RCC 7860 (cell line): ENCODE measurements at regions not wholly inside any gene's neighbourhood (a gene's known extent, or its start where the extent isn't known, plus 50 kb on each side); places are given as distances from the start of the nearest gene placed in this dataset.
"Not testable (repeated sequence)": the region's sequence is repeated elsewhere in the genome, so short reads cannot be mapped to it uniquely, and the experiment has no call there.

Experiments used
- DNase-seq: peaks from one replicate; pipeline ENCODE4 v3.0.0-alpha.2; 2015; ENCODE audit warnings: low spot score
- FAIRE-seq: peaks from 2 replicates; lab custom pipeline; 2012; peaks lifted over from hg19 to GRCh38; lab: Jason Lieb, UNC

- no peak for FAIRE-seq
- no peak for DNase-seq
These were observed 51.3 kb upstream of the BOD1 start for GRCh38 chr5:173667702-173668101.

GRCh38 chr5:173668245-173668800, 51.9 kb upstream of the BOD1 start:
- FAIRE-seq = no peak
- no peak for DNase-seq

- FAIRE-seq = no peak
These were observed 52.5 kb upstream of the BOD1 start for GRCh38 chr5:173668910-173669309.

GRCh38 chr5:173669483-173669882, 53.0 kb upstream of the BOD1 start:
- no peak for FAIRE-seq
- no peak for DNase-seq

More at GRCh38 chr5:173668910-173669309, 52.5 kb upstream of the BOD1 start:
- DNase-seq = no peak

- FAIRE-seq (no peak), DNase-seq (no peak)
These were observed 53.7 kb upstream of the BOD1 start for GRCh38 chr5:173670130-173670651.

GRCh38 chr5:173670791-173671120, 54.3 kb upstream of the BOD1 start:
- FAIRE-seq = no peak
- no peak for DNase-seq

GRCh38 chr5:173671121-173671949, 54.9 kb upstream of the BOD1 start:
- FAIRE-seq (no peak), DNase-seq (no peak)

GRCh38 chr5:173672166-173672565, 55.7 kb upstream of the BOD1 start:
- FAIRE-seq (no peak), DNase-seq (no peak)

- FAIRE-seq (no peak), DNase-seq (no peak)
These were observed 56.4 kb upstream of the BOD1 start for GRCh38 chr5:173672891-173673290.

GRCh38 chr5:173673295-173674101, 57.0 kb upstream of the BOD1 start:
- FAIRE-seq (no peak), DNase-seq (no peak)

- no peak for DNase-seq
- FAIRE-seq = no peak
These were observed 59.0 kb upstream of the BOD1 start for GRCh38 chr5:173675287-173675996.

GRCh38 chr5:173676375-173676774, 59.9 kb upstream of the BOD1 start:
- FAIRE-seq (no peak), DNase-seq (no peak)

GRCh38 chr5:173677125-173677672, 60.7 kb upstream of the BOD1 start:
- DNase-seq = no peak

GRCh38 chr5:173679909-173680630, 63.6 kb upstream of the BOD1 start:
- DNase-seq = no peak
- no peak for FAIRE-seq

More at GRCh38 chr5:173677125-173677672, 60.7 kb upstream of the BOD1 start:
- no peak for FAIRE-seq

GRCh38 chr5:173680660-173681242, 64.3 kb upstream of the BOD1 start:
- DNase-seq (no peak), FAIRE-seq (no peak)

GRCh38 chr5:173682313-173682712, 65.9 kb upstream of the BOD1 start:
- FAIRE-seq (no peak), DNase-seq (no peak)

- FAIRE-seq, DNase-seq: not testable (repeated sequence)
These were observed 68.1 kb upstream of the BOD1 start for GRCh38 chr5:173684535-173684934.

- FAIRE-seq = no peak
These were observed 70.5 kb upstream of the BOD1 start for GRCh38 chr5:173686950-173687349.

GRCh38 chr5:173688703-173689102, 72.3 kb upstream of the BOD1 start:
- peak; percentile 44 for DNase-seq
- FAIRE-seq = no peak

More at GRCh38 chr5:173686950-173687349, 70.5 kb upstream of the BOD1 start:
- no peak for DNase-seq
